SK-N-SH (cell line): ENCODE measurements at regions not wholly inside any gene's neighbourhood (a gene's known extent, or its start where the extent isn't known, plus 50 kb on each side); places are given as distances from the start of the nearest gene placed in this dataset.

ENCODE experiments used
- FOXM1 ChIP-seq: IDR thresholded peaks from 2 replicates; pipeline ENCODE4 v1.4.0; 2012; ENCODE audit warnings: low read depth, mild to moderate bottlenecking
- GABPA ChIP-seq: IDR thresholded peaks from 2 replicates; pipeline ENCODE4 v1.4.0; 2012; ENCODE audit warnings: low read depth, mild to moderate bottlenecking
- NRF1 ChIP-seq: IDR thresholded peaks from 2 replicates; pipeline ENCODE4 v1.6.1; 2012; ENCODE audit warnings: low read depth, mild to moderate bottlenecking, low read length
- POLR2AphosphoS5 ChIP-seq: IDR thresholded peaks from 2 replicates; pipeline ENCODE4 v1.6.1; 2012; ENCODE audit warnings: low read depth, low read length
- SIN3A ChIP-seq: IDR thresholded peaks from 2 replicates; pipeline ENCODE4 v1.6.1; 2012; ENCODE audit warnings: low read depth, mild to moderate bottlenecking, low read length, moderate library complexity, borderline replicate concordance
- TAF1 ChIP-seq: IDR thresholded peaks from 2 replicates; pipeline ENCODE4 v1.6.1; 2012; ENCODE audit warnings: low read depth, mild to moderate bottlenecking, low read length, moderate library complexity, borderline replicate concordance
- YY1 ChIP-seq: IDR thresholded peaks from 2 replicates; pipeline ENCODE4 v1.4.0; 2012; ENCODE audit warnings: low read depth, mild to moderate bottlenecking
- TF ChIP-seq, protein P1 (sequence below): IDR thresholded peaks from 2 replicates; pipeline ENCODE4 v1.4.0; 2012; ENCODE audit warnings: low read depth
- TF ChIP-seq, protein P2 (sequence below): fragments of 200-600 bp; sonication (generic); IDR thresholded peaks from 2 replicates; pipeline ENCODE4 v1.6.1; 2017; ENCODE audit warnings: antibody characterized with exemption, mild to moderate bottlenecking, moderate library complexity
- TF ChIP-seq, protein P3 (sequence below): fragments of 150-350 bp; IDR thresholded peaks from 2 replicates; pipeline ENCODE4 v1.6.1; 2016; ENCODE audit warnings: mild to moderate bottlenecking, low read depth, low read length
- TF ChIP-seq, protein P4 (sequence below): IDR thresholded peaks from 2 replicates; pipeline ENCODE4 v1.4.0; 2012; ENCODE audit warnings: low read depth, borderline replicate concordance

DNA sequence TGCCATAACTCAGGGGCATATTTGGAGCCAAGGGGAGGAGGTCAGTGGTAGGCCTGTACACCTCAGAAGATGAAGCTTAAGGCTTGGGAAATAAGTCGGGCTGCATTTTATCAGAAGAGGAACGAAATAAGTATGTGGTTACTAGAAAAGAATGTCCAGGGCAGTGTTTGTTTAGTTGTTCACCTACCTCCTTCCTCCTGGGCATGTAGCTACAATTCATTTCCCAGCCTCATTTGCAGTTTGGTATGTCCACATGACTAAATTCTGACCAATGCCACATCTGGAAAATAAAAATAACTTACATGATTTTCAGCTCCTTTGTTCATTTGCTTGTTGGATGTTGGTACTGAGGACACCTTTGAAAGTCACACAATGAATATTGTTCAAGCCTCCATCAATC, 294.5 kb upstream of the RGS17 start:
- TF ChIP-seq SIN3A (no peak), YY1 (no peak), TAF1 (no peak), NRF1 (no peak), POLR2AphosphoS5 (no peak), GABPA (no peak), FOXM1 (no peak)
- TF ChIP-seq, protein P1, sequence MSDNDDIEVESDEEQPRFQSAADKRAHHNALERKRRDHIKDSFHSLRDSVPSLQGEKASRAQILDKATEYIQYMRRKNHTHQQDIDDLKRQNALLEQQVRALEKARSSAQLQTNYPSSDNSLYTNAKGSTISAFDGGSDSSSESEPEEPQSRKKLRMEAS = no peak
- TF ChIP-seq, protein P2, sequence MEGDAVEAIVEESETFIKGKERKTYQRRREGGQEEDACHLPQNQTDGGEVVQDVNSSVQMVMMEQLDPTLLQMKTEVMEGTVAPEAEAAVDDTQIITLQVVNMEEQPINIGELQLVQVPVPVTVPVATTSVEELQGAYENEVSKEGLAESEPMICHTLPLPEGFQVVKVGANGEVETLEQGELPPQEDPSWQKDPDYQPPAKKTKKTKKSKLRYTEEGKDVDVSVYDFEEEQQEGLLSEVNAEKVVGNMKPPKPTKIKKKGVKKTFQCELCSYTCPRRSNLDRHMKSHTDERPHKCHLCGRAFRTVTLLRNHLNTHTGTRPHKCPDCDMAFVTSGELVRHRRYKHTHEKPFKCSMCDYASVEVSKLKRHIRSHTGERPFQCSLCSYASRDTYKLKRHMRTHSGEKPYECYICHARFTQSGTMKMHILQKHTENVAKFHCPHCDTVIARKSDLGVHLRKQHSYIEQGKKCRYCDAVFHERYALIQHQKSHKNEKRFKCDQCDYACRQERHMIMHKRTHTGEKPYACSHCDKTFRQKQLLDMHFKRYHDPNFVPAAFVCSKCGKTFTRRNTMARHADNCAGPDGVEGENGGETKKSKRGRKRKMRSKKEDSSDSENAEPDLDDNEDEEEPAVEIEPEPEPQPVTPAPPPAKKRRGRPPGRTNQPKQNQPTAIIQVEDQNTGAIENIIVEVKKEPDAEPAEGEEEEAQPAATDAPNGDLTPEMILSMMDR = no peak
- TF ChIP-seq, protein P3, sequence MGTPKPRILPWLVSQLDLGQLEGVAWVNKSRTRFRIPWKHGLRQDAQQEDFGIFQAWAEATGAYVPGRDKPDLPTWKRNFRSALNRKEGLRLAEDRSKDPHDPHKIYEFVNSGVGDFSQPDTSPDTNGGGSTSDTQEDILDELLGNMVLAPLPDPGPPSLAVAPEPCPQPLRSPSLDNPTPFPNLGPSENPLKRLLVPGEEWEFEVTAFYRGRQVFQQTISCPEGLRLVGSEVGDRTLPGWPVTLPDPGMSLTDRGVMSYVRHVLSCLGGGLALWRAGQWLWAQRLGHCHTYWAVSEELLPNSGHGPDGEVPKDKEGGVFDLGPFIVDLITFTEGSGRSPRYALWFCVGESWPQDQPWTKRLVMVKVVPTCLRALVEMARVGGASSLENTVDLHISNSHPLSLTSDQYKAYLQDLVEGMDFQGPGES = no peak
- TF ChIP-seq, protein P4, sequence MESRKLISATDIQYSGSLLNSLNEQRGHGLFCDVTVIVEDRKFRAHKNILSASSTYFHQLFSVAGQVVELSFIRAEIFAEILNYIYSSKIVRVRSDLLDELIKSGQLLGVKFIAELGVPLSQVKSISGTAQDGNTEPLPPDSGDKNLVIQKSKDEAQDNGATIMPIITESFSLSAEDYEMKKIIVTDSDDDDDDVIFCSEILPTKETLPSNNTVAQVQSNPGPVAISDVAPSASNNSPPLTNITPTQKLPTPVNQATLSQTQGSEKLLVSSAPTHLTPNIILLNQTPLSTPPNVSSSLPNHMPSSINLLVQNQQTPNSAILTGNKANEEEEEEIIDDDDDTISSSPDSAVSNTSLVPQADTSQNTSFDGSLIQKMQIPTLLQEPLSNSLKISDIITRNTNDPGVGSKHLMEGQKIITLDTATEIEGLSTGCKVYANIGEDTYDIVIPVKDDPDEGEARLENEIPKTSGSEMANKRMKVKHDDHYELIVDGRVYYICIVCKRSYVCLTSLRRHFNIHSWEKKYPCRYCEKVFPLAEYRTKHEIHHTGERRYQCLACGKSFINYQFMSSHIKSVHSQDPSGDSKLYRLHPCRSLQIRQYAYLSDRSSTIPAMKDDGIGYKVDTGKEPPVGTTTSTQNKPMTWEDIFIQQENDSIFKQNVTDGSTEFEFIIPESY = no peak
